Chondrocyte (in vitro differentiated cells): ENCODE measurements at regions not wholly inside any gene's neighbourhood (a gene's known extent, or its start where the extent isn't known, plus 50 kb on each side); places are given as distances from the start of the nearest gene placed in this dataset.

Source experiments
- DNase-seq: peaks from one replicate; pipeline ENCODE4 v3.0.0; 2021; ENCODE audit warnings: mixed read lengths, low spot score
- H3K27ac Mint-ChIP-seq: one replicate; pipeline ENCODE4 v1.8.0; 2021; ENCODE audit warnings: mild to moderate bottlenecking, moderate library complexity, mixed read lengths; ENCODE audit not compliant: unreplicated experiment
- H3K27me3 Mint-ChIP-seq: 2 replicates; pipeline ENCODE4 v1.8.0; 2021; ENCODE audit warnings: low read depth, mixed read lengths
- H3K36me3 Mint-ChIP-seq: 2 replicates; pipeline ENCODE4 v1.8.0; 2021; ENCODE audit warnings: low read depth, mixed read lengths
- H3K4me1 Mint-ChIP-seq: 2 replicates; pipeline ENCODE4 v1.8.0; 2021; ENCODE audit warnings: low read depth, mild to moderate bottlenecking, mixed read lengths
- H3K4me3 Mint-ChIP-seq: one replicate; pipeline ENCODE4 v1.8.0; 2021; ENCODE audit warnings: mild to moderate bottlenecking, moderate library complexity, mixed read lengths; ENCODE audit not compliant: unreplicated experiment
- H3K9me3 Mint-ChIP-seq: 2 replicates; pipeline ENCODE4 v1.8.0; 2021; ENCODE audit warnings: low read depth, mixed read lengths
- TF ChIP-seq, protein P1 (sequence below): fragments of 200-600 bp; sonication (generic); IDR thresholded peaks from 2 replicates; pipeline ENCODE4 v1.5.0; 2021; ENCODE audit warnings: antibody characterized with exemption, mild to moderate bottlenecking, moderate library complexity

DNA sequence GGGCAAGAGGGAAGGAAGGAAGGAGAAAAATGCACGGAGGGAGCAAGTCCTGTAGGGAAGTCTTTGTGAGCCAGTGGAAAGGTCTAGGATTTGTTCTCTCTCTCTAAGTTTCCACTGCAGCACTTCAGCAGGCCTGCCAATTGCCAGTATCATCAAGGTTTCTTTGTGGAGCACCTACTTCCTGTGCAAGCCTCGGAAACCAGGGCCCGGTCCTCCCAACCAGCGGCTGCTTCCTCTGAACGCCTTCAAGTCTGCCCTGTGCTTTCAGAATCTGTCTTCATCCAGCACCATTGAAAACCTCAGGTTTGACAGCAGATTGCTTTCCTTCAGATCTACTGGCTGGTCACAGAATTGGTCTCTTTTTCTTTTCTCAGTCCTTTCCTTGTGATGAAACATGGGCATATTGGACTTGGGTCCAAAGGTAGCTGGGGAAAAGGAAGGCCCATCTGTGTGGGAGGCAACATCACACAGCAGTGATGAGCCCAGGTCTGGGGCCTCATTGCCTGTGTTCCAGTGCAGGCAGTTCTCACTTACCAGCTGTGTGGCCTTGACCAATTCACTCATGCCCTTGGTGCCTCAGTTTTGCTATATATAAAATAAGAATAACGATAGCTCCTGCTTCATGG is 144.5 kb downstream of the SEC16B start:
- DNase-seq, result no peak

DNA sequence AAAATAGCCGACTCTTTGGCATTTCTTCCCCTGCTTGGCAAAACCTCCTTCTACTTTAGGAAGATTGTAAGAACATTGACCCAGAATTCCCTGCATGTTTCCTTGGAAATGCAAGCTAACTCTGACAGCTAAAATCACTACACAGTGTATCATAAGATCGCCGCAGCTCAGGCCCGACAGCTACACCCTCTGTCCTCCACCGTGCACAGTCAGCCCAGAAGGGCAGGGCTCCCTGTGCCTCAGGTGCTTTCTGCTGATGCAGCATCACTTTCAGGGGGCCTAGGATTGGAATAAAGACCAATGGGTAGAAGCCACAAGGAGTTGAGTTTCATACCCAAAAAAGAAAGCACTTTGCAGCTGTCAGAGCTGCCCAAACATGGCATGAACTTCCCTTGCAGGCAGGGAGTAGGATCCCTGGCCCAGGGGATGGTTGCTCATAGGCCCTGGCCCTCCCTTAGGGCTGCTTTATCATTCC is 145.3 kb downstream of the SEC16B start:
- H3K27me3 Mint-ChIP-seq, result peaks cover 32% of the 10 kb centered on the region
- no peak overlapping the region for H3K4me3 Mint-ChIP-seq
- H3K4me1 Mint-ChIP-seq, result no peaks in the 10 kb centered on the region
- no peaks in the 10 kb centered on the region for H3K36me3 Mint-ChIP-seq
- TF ChIP-seq, protein P1, sequence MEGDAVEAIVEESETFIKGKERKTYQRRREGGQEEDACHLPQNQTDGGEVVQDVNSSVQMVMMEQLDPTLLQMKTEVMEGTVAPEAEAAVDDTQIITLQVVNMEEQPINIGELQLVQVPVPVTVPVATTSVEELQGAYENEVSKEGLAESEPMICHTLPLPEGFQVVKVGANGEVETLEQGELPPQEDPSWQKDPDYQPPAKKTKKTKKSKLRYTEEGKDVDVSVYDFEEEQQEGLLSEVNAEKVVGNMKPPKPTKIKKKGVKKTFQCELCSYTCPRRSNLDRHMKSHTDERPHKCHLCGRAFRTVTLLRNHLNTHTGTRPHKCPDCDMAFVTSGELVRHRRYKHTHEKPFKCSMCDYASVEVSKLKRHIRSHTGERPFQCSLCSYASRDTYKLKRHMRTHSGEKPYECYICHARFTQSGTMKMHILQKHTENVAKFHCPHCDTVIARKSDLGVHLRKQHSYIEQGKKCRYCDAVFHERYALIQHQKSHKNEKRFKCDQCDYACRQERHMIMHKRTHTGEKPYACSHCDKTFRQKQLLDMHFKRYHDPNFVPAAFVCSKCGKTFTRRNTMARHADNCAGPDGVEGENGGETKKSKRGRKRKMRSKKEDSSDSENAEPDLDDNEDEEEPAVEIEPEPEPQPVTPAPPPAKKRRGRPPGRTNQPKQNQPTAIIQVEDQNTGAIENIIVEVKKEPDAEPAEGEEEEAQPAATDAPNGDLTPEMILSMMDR, result no peak
- no peak overlapping the region for H3K27ac Mint-ChIP-seq
- H3K9me3 Mint-ChIP-seq, result peaks cover 2% of the 10 kb centered on the region
- DNase-seq, result no peak

More for the DNA sequence above, 144.5 kb downstream of the SEC16B start:
- Mint-ChIP-seq H3K4me1 (no peaks in the 10 kb centered on the region), H3K9me3 (peaks cover 4% of the 10 kb centered on the region), H3K27ac (no peak overlapping the region), H3K27me3 (peaks cover 32% of the 10 kb centered on the region), H3K4me3 (no peak overlapping the region), H3K36me3 (no peaks in the 10 kb centered on the region)
- TF ChIP-seq, protein P1, result no peak

DNA sequence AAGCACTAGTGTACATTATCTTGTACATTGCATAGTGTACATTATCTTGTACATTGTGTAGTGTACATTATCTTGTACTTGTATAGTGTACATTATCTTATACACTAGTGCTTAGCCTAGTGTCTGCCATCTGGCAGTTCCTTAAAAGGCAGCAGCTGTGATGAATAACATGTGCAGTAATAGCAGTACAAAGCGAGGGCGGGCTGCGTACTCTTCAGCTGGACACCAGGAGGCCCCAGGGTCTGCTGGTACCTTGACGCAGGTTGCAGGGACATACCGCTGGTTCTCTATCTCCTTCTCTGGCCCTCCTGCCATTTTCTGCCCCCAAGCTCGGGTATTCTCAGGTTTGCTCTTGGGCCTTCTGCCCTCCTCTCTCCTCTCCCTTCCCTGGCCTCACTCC is 149.6 kb downstream of the SEC16B start:
- Mint-ChIP-seq H3K9me3 (peaks cover 7% of the 10 kb centered on the region), H3K36me3 (no peaks in the 10 kb centered on the region), H3K27me3 (peaks cover 26% of the 10 kb centered on the region), H3K4me3 (no peak overlapping the region), H3K27ac (no peak overlapping the region), H3K4me1 (no peaks in the 10 kb centered on the region)
- DNase-seq, result no peak
- TF ChIP-seq, protein P1, result no peak

DNA sequence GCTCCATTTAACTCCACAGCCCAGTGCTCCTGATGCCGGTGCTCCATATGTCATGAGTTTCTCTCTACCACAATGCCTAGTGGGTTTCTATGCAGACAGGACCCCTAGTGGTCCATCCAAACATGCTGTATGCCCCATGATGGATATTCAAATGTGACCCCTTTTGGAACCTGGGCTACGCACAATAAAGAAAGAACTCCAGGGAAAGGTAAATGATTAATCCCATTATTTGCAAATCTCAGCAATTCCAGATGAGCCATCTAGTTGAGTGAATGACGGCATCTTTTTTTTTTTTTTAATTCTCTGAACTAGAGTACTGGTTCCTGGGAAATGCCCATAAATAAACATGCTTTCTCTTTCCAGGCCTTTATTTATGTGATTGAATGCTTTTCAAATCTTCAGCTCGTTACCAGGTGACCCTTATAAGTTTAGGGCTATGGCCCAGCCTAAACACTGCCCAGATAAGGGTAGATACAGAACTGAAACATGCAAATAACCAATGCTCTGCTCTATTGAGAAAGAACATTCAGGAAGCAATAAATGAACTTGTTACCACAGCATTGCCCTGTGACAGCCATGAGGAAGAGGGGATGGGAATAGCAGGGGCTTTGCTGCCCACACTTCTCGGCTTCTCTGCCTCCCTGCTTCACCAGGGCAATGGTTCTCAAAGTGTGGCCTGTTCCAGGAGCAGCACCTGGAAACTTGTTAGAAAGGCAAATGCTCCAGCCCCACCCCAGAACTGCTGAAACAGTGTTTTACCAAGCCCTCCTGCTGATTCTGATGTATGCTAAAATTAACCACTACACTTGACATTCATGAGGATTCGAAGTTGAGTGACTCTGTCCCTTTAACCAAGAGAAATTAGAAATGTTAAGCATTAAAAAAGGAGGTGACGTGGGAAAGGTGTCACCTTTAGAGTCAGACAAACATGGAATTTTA is 151.7 kb downstream of the SEC16B start:
- Mint-ChIP-seq H3K4me3 (no peak overlapping the region), H3K36me3 (no peaks in the 10 kb centered on the region), H3K4me1 (no peaks in the 10 kb centered on the region), H3K27me3 (peaks cover 21% of the 10 kb centered on the region), H3K9me3 (peaks cover 8% of the 10 kb centered on the region), H3K27ac (no peak overlapping the region)
- no peak for DNase-seq
- TF ChIP-seq, protein P1, result no peak

DNA sequence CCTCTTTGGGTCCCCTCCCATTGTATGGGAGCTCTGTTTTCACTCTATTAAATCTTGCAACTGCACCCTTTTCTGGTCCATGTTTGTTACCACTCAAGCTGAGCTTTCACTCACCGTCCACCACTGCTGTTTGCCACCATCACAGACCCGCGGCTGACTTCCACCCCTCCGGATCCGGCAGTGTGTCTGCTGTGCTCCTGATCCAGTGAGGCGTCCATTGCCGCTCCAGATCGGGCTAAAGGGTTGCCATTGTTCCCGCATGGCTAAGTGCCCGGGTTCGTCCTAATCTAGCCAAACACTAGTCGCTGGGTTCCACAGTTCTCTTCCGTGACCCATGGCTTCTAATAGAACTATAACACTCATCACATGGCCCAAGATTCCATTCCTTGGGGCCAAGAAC is 157.2 kb downstream of the SEC16B start:
- Mint-ChIP-seq H3K36me3 (no peaks in the 10 kb centered on the region), H3K9me3 (peaks cover 11% of the 10 kb centered on the region), H3K4me3 (no peak overlapping the region), H3K27me3 (peaks cover 6% of the 10 kb centered on the region), H3K27ac (no peak overlapping the region), H3K4me1 (no peaks in the 10 kb centered on the region)
- TF ChIP-seq, protein P1, result no peak
- DNase-seq, result no peak
